Gastrocnemius medialis (tissue), 4 donors: ENCODE measurements at regions not wholly inside any gene's neighbourhood (a gene's known extent, or its start where the extent isn't known, plus 50 kb on each side); places are given as distances from the start of the nearest gene placed in this dataset.

Experiments used
- ATAC-seq, 2 donors: fragments of 150-250 bp; one replicate each; pipeline ENCODE4 v1.9.1; 2016
- DNase-seq, 2 donors: peaks; one replicate each; pipeline ENCODE4 v3.0.0-alpha.2; 2019
- H3K27ac ChIP-seq, 4 donors: fragments of 200-600 bp; sonication (generic); 1 replicate in 1 of 4; 2 replicates in 3 of 4; pipeline ENCODE4 v1.5.1; 2016 to 2018; ENCODE audit warnings: mild to moderate bottlenecking in 2 of 4, moderate library complexity in 1 of 4
- H3K27me3 ChIP-seq, 3 donors: fragments of 200-600 bp; sonication (generic) in 2 of 3; 1 replicate in 1 of 3; 2 replicates in 2 of 3; pipeline versions ENCODE4 v1.5.1 to v1.6.0; 2016 to 2019; ENCODE audit warnings: mild to moderate bottlenecking in 1 of 3, moderate library complexity in 1 of 3
- H3K36me3 ChIP-seq, 2 donors: fragments of 200-600 bp; sonication (generic) in 1 of 2; one replicate each; pipeline ENCODE4 v1.5.1; 2017 to 2018
- H3K4me1 ChIP-seq, 2 donors: fragments of 200-600 bp; sonication (generic) in 1 of 2; one replicate each; pipeline ENCODE4 v1.5.1; 2016 to 2017; ENCODE audit warnings: mild to moderate bottlenecking in 2 of 2
- H3K4me3 ChIP-seq, 4 donors: fragments of 200-600 bp; sonication (generic) in 3 of 4; 1 replicate in 1 of 4; 2 replicates in 3 of 4; pipeline ENCODE4 v1.5.1; 2016 to 2019; ENCODE audit warnings: mild to moderate bottlenecking in 2 of 4
- H3K9me3 ChIP-seq, 3 donors: fragments of 200-600 bp; sonication (generic) in 2 of 3; 1 replicate in 1 of 3; 2 replicates in 2 of 3; pipeline ENCODE4 v1.5.1; 2016 to 2019
- CTCF ChIP-seq, 5 experiments: fragments of 450-650 bp in 3 of 5; fragments of 200-600 bp in 2 of 5; sonication (generic) in 2 of 5; IDR thresholded peaks in 4 of 5; conservative IDR thresholded peaks in 1 of 5; 1 replicate in 4 of 5; 2 replicates in 1 of 5; pipeline ENCODE4 v1.5.1; 2016 to 2019; ENCODE audit warnings: antibody characterized with exemption in 5 of 5, mild to moderate bottlenecking in 3 of 5, moderate library complexity in 3 of 5
- POLR2A ChIP-seq, 2 donors: fragments of 450-650 bp; IDR thresholded peaks; one replicate each; pipeline ENCODE4 v1.6.1; 2017; ENCODE audit warnings: antibody characterized with exemption in 2 of 2, mild to moderate bottlenecking in 2 of 2, moderate library complexity in 2 of 2
- in situ Hi-C, 4 donors: fragments of 200-750 bp; cut with MboI; loops; one replicate each; pipeline versions ENCODE4 v1.15.0 to v1.8.0; 2017; ENCODE audit warnings: low sequenced_read_pairs in 4 of 4
- intact Hi-C: fragments of 100-400 bp; cut with DNase I; formaldehyde crosslinking; loops from one replicate; pipeline ENCODE4 v1.15.1; 2023; ENCODE audit warnings: low total_unique reads

- in situ Hi-C loops, result no loop called here
- Histone ChIP-seq H3K9me3 (no peaks in the 10 kb centered on the region), H3K4me1 (no peaks in the 10 kb centered on the region), H3K27ac (no peak overlapping the region), H3K4me3 (no peak overlapping the region), H3K27me3 (no peaks in the 10 kb centered on the region), H3K36me3 (no peaks in the 10 kb centered on the region)
- TF ChIP-seq CTCF (IDR thresholded peaks at IDR 0.05 in 4 of 5, conservative IDR thresholded peaks at IDR 0.05 in 1 of 5), result no peak
- TF ChIP-seq POLR2A (IDR thresholded peaks at IDR 0.05), result no peak
- intact Hi-C loops, result no loop called here
- ATAC-seq (no peak), DNase-seq (no peak)
These were observed 968.7 kb upstream of the ZEB2 start for GRCh38 chr2:145488571-145488970.

- H3K27me3 ChIP-seq, result no peaks in the 10 kb centered on the region
- H3K36me3 ChIP-seq, result no peaks in the 10 kb centered on the region
- H3K27ac ChIP-seq, result no peak overlapping the region
- in situ Hi-C loops (no loop called here), intact Hi-C loops (no loop called here)
- ATAC-seq (no peak), DNase-seq (no peak)
- no peak overlapping the region for H3K4me3 ChIP-seq
- no peak for TF ChIP-seq POLR2A (IDR thresholded peaks at IDR 0.05)
- TF ChIP-seq CTCF (IDR thresholded peaks at IDR 0.05 in 4 of 5, conservative IDR thresholded peaks at IDR 0.05 in 1 of 5), result no peak
- no peaks in the 10 kb centered on the region for H3K4me1 ChIP-seq
- H3K9me3 ChIP-seq, result no peaks in the 10 kb centered on the region
These were observed 964.7 kb upstream of the ZEB2 start for GRCh38 chr2:145484448-145485097.

GRCh38 chr2:145483854-145484253, 963.9 kb upstream of the ZEB2 start:
- Histone ChIP-seq H3K36me3 (no peaks in the 10 kb centered on the region), H3K4me3 (no peak overlapping the region), H3K27me3 (no peaks in the 10 kb centered on the region), H3K9me3 (no peaks in the 10 kb centered on the region), H3K27ac (no peak overlapping the region), H3K4me1 (no peaks in the 10 kb centered on the region)
- no peak for TF ChIP-seq CTCF (IDR thresholded peaks at IDR 0.05 in 4 of 5, conservative IDR thresholded peaks at IDR 0.05 in 1 of 5)
- no peak for TF ChIP-seq POLR2A (IDR thresholded peaks at IDR 0.05)
- intact Hi-C loops, result no loop called here
- no peak for DNase-seq
- ATAC-seq, result no peak
- in situ Hi-C loops, result no loop called here

- H3K27ac ChIP-seq, result no peak overlapping the region
- no peak for TF ChIP-seq CTCF (IDR thresholded peaks at IDR 0.05 in 4 of 5, conservative IDR thresholded peaks at IDR 0.05 in 1 of 5)
- TF ChIP-seq POLR2A (IDR thresholded peaks at IDR 0.05), result no peak
- H3K4me3 ChIP-seq, result no peak overlapping the region
- no peaks in the 10 kb centered on the region for H3K36me3 ChIP-seq
- in situ Hi-C loops, result no loop called here
- no peaks in the 10 kb centered on the region for H3K9me3 ChIP-seq
- H3K27me3 ChIP-seq, result no peaks in the 10 kb centered on the region
- intact Hi-C loops, result no loop called here
- ATAC-seq, result no peak
- no peak for DNase-seq
- no peaks in the 10 kb centered on the region for H3K4me1 ChIP-seq
These were observed 961.5 kb upstream of the ZEB2 start for GRCh38 chr2:145481334-145481922.

DNA sequence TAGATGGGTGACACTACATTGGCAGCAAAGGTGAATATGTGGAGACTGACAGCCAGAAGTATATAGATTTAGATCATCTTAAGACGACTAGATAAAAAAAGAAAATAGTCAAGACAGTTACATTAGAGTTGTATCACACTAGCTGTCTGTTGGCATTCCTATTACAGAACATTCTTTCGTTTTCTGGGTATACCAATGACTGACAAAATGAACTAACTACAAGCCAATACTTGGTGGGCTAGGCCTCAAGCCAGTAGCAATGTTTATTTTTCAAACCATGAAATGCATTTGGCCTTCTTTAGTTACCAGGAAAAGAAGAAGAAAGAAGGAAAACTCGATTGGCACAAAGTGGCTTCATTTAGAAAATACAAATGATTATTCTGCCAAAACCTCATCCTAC, 944.9 kb upstream of the ZEB2 start:
- H3K36me3 ChIP-seq, result no peaks in the 10 kb centered on the region
- H3K4me3 ChIP-seq, result no peak overlapping the region
- H3K27ac ChIP-seq, result no peak overlapping the region
- no peaks in the 10 kb centered on the region for H3K9me3 ChIP-seq
- in situ Hi-C loops, result no loop called here
- no peaks in the 10 kb centered on the region for H3K4me1 ChIP-seq
- TF ChIP-seq POLR2A (IDR thresholded peaks at IDR 0.05) (no peak), CTCF (IDR thresholded peaks at IDR 0.05 in 4 of 5, conservative IDR thresholded peaks at IDR 0.05 in 1 of 5) (no peak)
- ATAC-seq, result no peak
- intact Hi-C loops, result no loop called here
- no peaks in the 10 kb centered on the region for H3K27me3 ChIP-seq
- no peak for DNase-seq
